GM12878 (cell line): ENCODE measurements at regions not wholly inside any gene's neighbourhood (a gene's known extent, or its start where the extent isn't known, plus 50 kb on each side); places are given as distances from the start of the nearest gene placed in this dataset.

Source experiments
- ATAC-seq: fragments of 200-7000 bp; cut with Tn5 transposase; 3 replicates; pipeline ENCODE4 v1.9.1; 2020; ENCODE audit warnings: mild to moderate bottlenecking, moderate library complexity
- BruUV-seq: library from RNA; stranded (reverse); fragments of 400-500 nt; replicated peaks from 2 replicates; lab custom pipeline; 2021; lab: Mats Ljungman, UMichigan
- CTCF ChIA-PET: fragments of 300-600 bp; sonication (Branson Sonifier 250); formaldehyde crosslinking; extraction: SDS; loops from one replicate; lab custom pipeline; 2021; ENCODE audit warnings: inconsistent platforms; lab: Yijun Ruan, JAX
- POLR2A ChIA-PET: fragments of 350-600 bp; formaldehyde crosslinking; extraction: SDS; loops from one replicate; lab custom pipeline; 2021; ENCODE audit warnings: inconsistent platforms; lab: Charles Lee
- RAD21 ChIA-PET: fragments of 300-600 bp; sonication (Branson Sonifier 250); formaldehyde crosslinking; loops from one replicate; lab custom pipeline; 2023; ENCODE audit warnings: antibody characterized with exemption; ENCODE audit not compliant: unreplicated experiment; lab: Charles Lee
- SMC1A ChIA-PET: fragments of 300-600 bp; sonication (Branson Sonifier 250); formaldehyde crosslinking; loops from one replicate; lab custom pipeline; 2023; ENCODE audit not compliant: unreplicated experiment, uncharacterized antibody; lab: Charles Lee
- DNase-seq: peaks from one replicate; pipeline ENCODE4 v3.0.0-alpha.2; 2011; ENCODE audit warnings: low read depth, low spot score
- FAIRE-seq: peaks from 3 replicates; lab custom pipeline; 2011; peaks lifted over from hg19 to GRCh38; lab: Jason Lieb, UNC
- H2AFZ ChIP-seq: 2 replicates; pipeline ENCODE4 v1.6.0; 2011; ENCODE audit warnings: low read depth, low read length, control low read depth; ENCODE audit not compliant: control insufficient read depth
- H3K27ac ChIP-seq: 2 replicates; pipeline ENCODE4 v1.5.1; 2011; ENCODE audit warnings: control low read depth; ENCODE audit not compliant: control insufficient read depth, insufficient read depth
- H3K27me3 ChIP-seq, 2 experiments: replicated peaks in 1 of 2; 2 replicates each; pipeline versions ENCODE4 v1.6.0 to v1.6.1; 2011; ENCODE audit warnings: low read length in 1 of 2; ENCODE audit not compliant: control insufficient read depth in 2 of 2, insufficient read depth in 2 of 2
- H3K36me3 ChIP-seq, 2 experiments: 2 replicates each; pipeline ENCODE4 v1.5.1; 2011; ENCODE audit warnings: low read length in 1 of 2; ENCODE audit not compliant: control insufficient read depth in 2 of 2, insufficient read depth in 2 of 2
- H3K4me1 ChIP-seq: 2 replicates; pipeline ENCODE4 v1.6.1; 2011; ENCODE audit warnings: mild to moderate bottlenecking, low read length, moderate library complexity, mixed read lengths; ENCODE audit not compliant: control insufficient read depth, insufficient read depth
- H3K4me2 ChIP-seq: 2 replicates; pipeline ENCODE4 v1.6.0; 2011; ENCODE audit warnings: control low read depth; ENCODE audit not compliant: control insufficient read depth, insufficient read depth
- H3K4me3 ChIP-seq: fragments of 200-600 bp; sonication (generic); 2 replicates; pipeline ENCODE4 v1.5.1; 2016
- H3K79me2 ChIP-seq: 2 replicates; pipeline ENCODE4 v1.6.0; 2011; ENCODE audit warnings: low read length; ENCODE audit not compliant: control insufficient read depth, insufficient read depth
- H3K9ac ChIP-seq: 2 replicates; pipeline ENCODE4 v1.8.0; 2011; ENCODE audit warnings: low read length, control low read depth, mixed read lengths; ENCODE audit not compliant: control insufficient read depth, insufficient read depth
- H3K9me3 ChIP-seq: replicated peaks from 3 replicates; pipeline ENCODE4 v1.5.1; 2011; ENCODE audit warnings: mild to moderate bottlenecking, low read length; ENCODE audit not compliant: control insufficient read depth, insufficient read depth
- H4K20me1 ChIP-seq: 2 replicates; pipeline ENCODE4 v1.6.0; 2011; ENCODE audit not compliant: control insufficient read depth, insufficient read depth
- BCL11A ChIP-seq: IDR thresholded peaks from 2 replicates; pipeline ENCODE4 v1.6.1; 2011; ENCODE audit warnings: low read depth, low read length
- BRCA1 ChIP-seq: IDR thresholded peaks from 2 replicates; pipeline ENCODE4 v1.6.1; 2011; ENCODE audit warnings: low read depth, low read length, improper control_type of control experiment
- EZH2 ChIP-seq: IDR thresholded peaks from 2 replicates; pipeline ENCODE4 v1.6.1; 2012; ENCODE audit warnings: low read depth, mild to moderate bottlenecking, control low read depth, inconsistent platforms, low read length, borderline replicate concordance; ENCODE audit not compliant: control insufficient read depth
- JUNB ChIP-seq: IDR thresholded peaks from 2 replicates; pipeline ENCODE4 v1.6.1; 2016; ENCODE audit warnings: antibody characterized with exemption, mild to moderate bottlenecking
- KAT2A ChIP-seq: conservative IDR thresholded peaks from 2 replicates; pipeline ENCODE4 v1.6.1; 2011; ENCODE audit warnings: low read depth, low read length; ENCODE audit not compliant: control insufficient read depth
- NR2C2 ChIP-seq: IDR thresholded peaks from 2 replicates; pipeline ENCODE4 v1.6.1; 2011; ENCODE audit warnings: borderline replicate concordance, low read depth; ENCODE audit not compliant: control insufficient read depth, insufficient read length
- NRF1 ChIP-seq: conservative IDR thresholded peaks from 2 replicates; pipeline ENCODE4 v1.6.1; 2011; ENCODE audit warnings: mild to moderate bottlenecking, low read depth, low read length, improper control_type of control experiment
- WGBS: methylation state at CpG from one replicate; pipeline ENCODE4 v1.1.6; 2016; ENCODE audit warnings: low lambda C conversion rate; ENCODE audit not compliant: insufficient replicate concordance, insufficient coverage; ENCODE audit errors: missing lambda C conversion rate; 5-methylcytosine and 5-hydroxymethylcytosine counted together
- in situ Hi-C: fragments of 300-500 bp; cut with MboI; formaldehyde crosslinking; loops from 9 replicates; pipeline ENCODE4 v1.14.3; 2018; ENCODE audit warnings: mixed read lengths
- intact Hi-C: fragments of 100-400 bp; cut with micrococcal nuclease; formaldehyde crosslinking; loops from one replicate; pipeline ENCODE4 v1.14.2; 2022; ENCODE audit not compliant: unreplicated experiment
- TF ChIP-seq, protein P1 (sequence below): fragments of 450-650 bp; formaldehyde crosslinking; IDR thresholded peaks from 2 replicates; pipeline ENCODE4 v1.4.0; 2020; ENCODE audit warnings: mild to moderate bottlenecking, moderate library complexity
- TF ChIP-seq, protein P2 (sequence below): fragments of 150-350 bp; IDR thresholded peaks from 2 replicates; pipeline ENCODE4 v1.6.1; 2014; ENCODE audit warnings: mild to moderate bottlenecking, low read depth, low read length

DNA sequence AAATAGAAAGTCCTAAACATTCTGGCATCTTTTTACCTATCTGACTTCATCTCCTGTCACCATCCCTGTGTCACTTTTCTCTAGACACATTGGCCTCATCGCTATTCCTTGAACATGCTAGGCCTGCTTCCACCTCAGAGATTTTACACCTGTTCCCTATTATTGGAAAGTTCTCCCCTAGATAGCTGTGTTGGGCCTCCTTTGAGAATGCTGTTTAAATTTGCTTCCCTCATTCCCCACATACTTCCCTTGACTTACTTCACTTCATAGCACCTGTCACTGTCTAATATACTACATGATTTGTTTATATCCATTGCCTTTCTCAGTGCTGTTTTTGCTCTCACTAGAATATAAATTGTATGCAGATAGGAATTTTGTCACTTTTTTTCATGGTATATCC, 317.0 kb upstream of the GCFC2 start:
- H3K36me3 ChIP-seq = no peaks in the 10 kb centered on the region
- no peak overlapping the region for H3K4me3 ChIP-seq
- no peaks in the 10 kb centered on the region for H3K4me1 ChIP-seq
- H3K27ac ChIP-seq = no peak overlapping the region
- CTCF ChIA-PET = no interaction called here
- SMC1A ChIA-PET = no interaction called here
- no peak for FAIRE-seq
- no TSS peak for BruUV-seq
- intact Hi-C loops = no loop called here
- no peak for ATAC-seq
- H3K4me2 ChIP-seq = no peak overlapping the region
- H2AFZ ChIP-seq = no peak overlapping the region
- DNase-seq = no peak
- H3K79me2 ChIP-seq = no peaks in the 10 kb centered on the region
- 67% methylated on average over 1 of the region's 1 CpG for WGBS
- TF ChIP-seq, protein P1, sequence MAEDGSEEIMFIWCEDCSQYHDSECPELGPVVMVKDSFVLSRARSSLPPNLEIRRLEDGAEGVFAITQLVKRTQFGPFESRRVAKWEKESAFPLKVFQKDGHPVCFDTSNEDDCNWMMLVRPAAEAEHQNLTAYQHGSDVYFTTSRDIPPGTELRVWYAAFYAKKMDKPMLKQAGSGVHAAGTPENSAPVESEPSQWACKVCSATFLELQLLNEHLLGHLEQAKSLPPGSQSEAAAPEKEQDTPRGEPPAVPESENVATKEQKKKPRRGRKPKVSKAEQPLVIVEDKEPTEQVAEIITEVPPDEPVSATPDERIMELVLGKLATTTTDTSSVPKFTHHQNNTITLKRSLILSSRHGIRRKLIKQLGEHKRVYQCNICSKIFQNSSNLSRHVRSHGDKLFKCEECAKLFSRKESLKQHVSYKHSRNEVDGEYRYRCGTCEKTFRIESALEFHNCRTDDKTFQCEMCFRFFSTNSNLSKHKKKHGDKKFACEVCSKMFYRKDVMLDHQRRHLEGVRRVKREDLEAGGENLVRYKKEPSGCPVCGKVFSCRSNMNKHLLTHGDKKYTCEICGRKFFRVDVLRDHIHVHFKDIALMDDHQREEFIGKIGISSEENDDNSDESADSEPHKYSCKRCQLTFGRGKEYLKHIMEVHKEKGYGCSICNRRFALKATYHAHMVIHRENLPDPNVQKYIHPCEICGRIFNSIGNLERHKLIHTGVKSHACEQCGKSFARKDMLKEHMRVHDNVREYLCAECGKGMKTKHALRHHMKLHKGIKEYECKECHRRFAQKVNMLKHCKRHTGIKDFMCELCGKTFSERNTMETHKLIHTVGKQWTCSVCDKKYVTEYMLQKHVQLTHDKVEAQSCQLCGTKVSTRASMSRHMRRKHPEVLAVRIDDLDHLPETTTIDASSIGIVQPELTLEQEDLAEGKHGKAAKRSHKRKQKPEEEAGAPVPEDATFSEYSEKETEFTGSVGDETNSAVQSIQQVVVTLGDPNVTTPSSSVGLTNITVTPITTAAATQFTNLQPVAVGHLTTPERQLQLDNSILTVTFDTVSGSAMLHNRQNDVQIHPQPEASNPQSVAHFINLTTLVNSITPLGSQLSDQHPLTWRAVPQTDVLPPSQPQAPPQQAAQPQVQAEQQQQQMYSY (CRISPR knock-in tag) = no peak
- TF ChIP-seq JUNB (no peak), NR2C2 (no peak), BCL11A (no peak), KAT2A (no peak), EZH2 (no peak), BRCA1 (no peak), NRF1 (no peak)
- TF ChIP-seq, protein P2, sequence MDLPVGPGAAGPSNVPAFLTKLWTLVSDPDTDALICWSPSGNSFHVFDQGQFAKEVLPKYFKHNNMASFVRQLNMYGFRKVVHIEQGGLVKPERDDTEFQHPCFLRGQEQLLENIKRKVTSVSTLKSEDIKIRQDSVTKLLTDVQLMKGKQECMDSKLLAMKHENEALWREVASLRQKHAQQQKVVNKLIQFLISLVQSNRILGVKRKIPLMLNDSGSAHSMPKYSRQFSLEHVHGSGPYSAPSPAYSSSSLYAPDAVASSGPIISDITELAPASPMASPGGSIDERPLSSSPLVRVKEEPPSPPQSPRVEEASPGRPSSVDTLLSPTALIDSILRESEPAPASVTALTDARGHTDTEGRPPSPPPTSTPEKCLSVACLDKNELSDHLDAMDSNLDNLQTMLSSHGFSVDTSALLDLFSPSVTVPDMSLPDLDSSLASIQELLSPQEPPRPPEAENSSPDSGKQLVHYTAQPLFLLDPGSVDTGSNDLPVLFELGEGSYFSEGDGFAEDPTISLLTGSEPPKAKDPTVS = no peak
- H3K27me3 ChIP-seq = no peaks in the 10 kb centered on the region
- in situ Hi-C loops = no loop called here
- H3K9me3 ChIP-seq = no peaks in the 10 kb centered on the region
- POLR2A ChIA-PET = no interaction called here
- no peaks in the 10 kb centered on the region for H4K20me1 ChIP-seq
- RAD21 ChIA-PET = no interaction called here
- no peak overlapping the region for H3K9ac ChIP-seq
